Muscle layer of colon (tissue), 2 donors: ENCODE measurements at regions not wholly inside any gene's neighbourhood (a gene's known extent, or its start where the extent isn't known, plus 50 kb on each side); places are given as distances from the start of the nearest gene placed in this dataset.

Experiments used
- H3K27ac ChIP-seq: one replicate; pipeline ENCODE4 v1.7.0; 2013; ENCODE audit warnings: low read depth, mild to moderate bottlenecking, low read length, moderate library complexity
- H3K27me3 ChIP-seq, 2 donors: one replicate each; pipeline ENCODE4 v1.7.0; 2013; ENCODE audit warnings: low read length in 2 of 2, mild to moderate bottlenecking in 2 of 2; ENCODE audit not compliant: insufficient read depth in 2 of 2, control insufficient read depth in 1 of 2
- H3K36me3 ChIP-seq: one replicate; pipeline ENCODE4 v1.7.0; 2013; ENCODE audit warnings: mild to moderate bottlenecking, low read length; ENCODE audit not compliant: insufficient read depth
- H3K4me1 ChIP-seq: one replicate; pipeline ENCODE4 v1.7.0; 2013; ENCODE audit warnings: mild to moderate bottlenecking, low read length; ENCODE audit not compliant: insufficient read depth
- H3K4me3 ChIP-seq, 2 donors: one replicate each; pipeline ENCODE4 v1.7.0; 2013; ENCODE audit warnings: low read length in 2 of 2, low read depth in 1 of 2, mild to moderate bottlenecking in 1 of 2, moderate library complexity in 1 of 2
- H3K9ac ChIP-seq: one replicate; pipeline ENCODE4 v1.7.0; 2013; ENCODE audit warnings: low read length
- H3K9me3 ChIP-seq: one replicate; pipeline ENCODE4 v1.7.0; 2013; ENCODE audit warnings: mild to moderate bottlenecking, low read length
- donor health status: abdominal sarcoma.
- donor health status: Adenocarcinoma of cecum.

- H3K27me3 ChIP-seq, result no peaks in the 10 kb centered on the region
- H3K9me3 ChIP-seq, result no peaks in the 10 kb centered on the region
- H3K4me3 ChIP-seq, result no peak overlapping the region
- no peaks in the 10 kb centered on the region for H3K36me3 ChIP-seq
- H3K9ac ChIP-seq, result no peak overlapping the region
- H3K4me1 ChIP-seq, result peaks cover 10% of the 10 kb centered on the region
- H3K27ac ChIP-seq, result no peak overlapping the region
Measured at GRCh38 chr16:66131156-66131807, 235.2 kb upstream of the CDH5 start.

GRCh38 chr16:66130296-66130905 lies 236.1 kb upstream of the CDH5 start:
- Histone ChIP-seq H3K4me1 (peaks cover 6% of the 10 kb centered on the region), H3K9me3 (no peaks in the 10 kb centered on the region)

GRCh38 chr16:66129196-66129595 lies 237.3 kb upstream of the CDH5 start:
- Histone ChIP-seq H3K4me3 (no peak overlapping the region), H3K36me3 (no peaks in the 10 kb centered on the region), H3K27ac (no peak overlapping the region), H3K27me3 (no peaks in the 10 kb centered on the region), H3K4me1 (no peaks in the 10 kb centered on the region), H3K9me3 (no peaks in the 10 kb centered on the region), H3K9ac (no peak overlapping the region)

More at GRCh38 chr16:66130296-66130905, 236.1 kb upstream of the CDH5 start:
- Histone ChIP-seq H3K9ac (no peak overlapping the region), H3K27ac (no peak overlapping the region), H3K4me3 (no peak overlapping the region), H3K36me3 (no peaks in the 10 kb centered on the region), H3K27me3 (no peaks in the 10 kb centered on the region)

- H3K4me3 ChIP-seq, result no peak overlapping the region
- H3K9me3 ChIP-seq, result no peaks in the 10 kb centered on the region
- H3K36me3 ChIP-seq, result no peaks in the 10 kb centered on the region
- H3K27ac ChIP-seq, result no peak overlapping the region
- no peaks in the 10 kb centered on the region for H3K4me1 ChIP-seq
- no peak overlapping the region for H3K9ac ChIP-seq
- no peaks in the 10 kb centered on the region for H3K27me3 ChIP-seq
Measured at GRCh38 chr16:66128371-66128770, 238.1 kb upstream of the CDH5 start.

- Histone ChIP-seq H3K27ac (no peak overlapping the region), H3K36me3 (no peaks in the 10 kb centered on the region), H3K9ac (no peak overlapping the region), H3K4me1 (no peaks in the 10 kb centered on the region), H3K27me3 (no peaks in the 10 kb centered on the region), H3K4me3 (no peak overlapping the region), H3K9me3 (no peaks in the 10 kb centered on the region)
Measured at GRCh38 chr16:66127459-66128370, 238.8 kb upstream of the CDH5 start.

GRCh38 chr16:66121466-66121865 lies 245.0 kb upstream of the CDH5 start:
- no peak overlapping the region for H3K4me3 ChIP-seq
- no peaks in the 10 kb centered on the region for H3K4me1 ChIP-seq
- no peaks in the 10 kb centered on the region for H3K9me3 ChIP-seq
- H3K36me3 ChIP-seq, result no peaks in the 10 kb centered on the region
- H3K27ac ChIP-seq, result no peak overlapping the region
- H3K27me3 ChIP-seq, result no peaks in the 10 kb centered on the region
- no peak overlapping the region for H3K9ac ChIP-seq

- Histone ChIP-seq H3K4me3 (no peak overlapping the region), H3K27ac (no peak overlapping the region), H3K36me3 (no peaks in the 10 kb centered on the region), H3K9ac (no peak overlapping the region), H3K9me3 (no peaks in the 10 kb centered on the region), H3K4me1 (no peaks in the 10 kb centered on the region), H3K27me3 (no peaks in the 10 kb centered on the region)
Measured at GRCh38 chr16:66120656-66121055, 245.8 kb upstream of the CDH5 start.

GRCh38 chr16:66116163-66117002 lies 250.1 kb upstream of the CDH5 start:
- no peaks in the 10 kb centered on the region for H3K27me3 ChIP-seq
- H3K9me3 ChIP-seq, result no peaks in the 10 kb centered on the region
- no peaks in the 10 kb centered on the region for H3K36me3 ChIP-seq
- no peak overlapping the region for H3K4me3 ChIP-seq
- H3K4me1 ChIP-seq, result no peaks in the 10 kb centered on the region
- no peak overlapping the region for H3K9ac ChIP-seq
- no peak overlapping the region for H3K27ac ChIP-seq

GRCh38 chr16:66115373-66115772 lies 251.1 kb upstream of the CDH5 start:
- no peak overlapping the region for H3K9ac ChIP-seq
- H3K9me3 ChIP-seq, result no peaks in the 10 kb centered on the region
- H3K27me3 ChIP-seq, result no peaks in the 10 kb centered on the region
- no peak overlapping the region for H3K4me3 ChIP-seq
- H3K27ac ChIP-seq, result no peak overlapping the region
- no peaks in the 10 kb centered on the region for H3K4me1 ChIP-seq
- H3K36me3 ChIP-seq, result no peaks in the 10 kb centered on the region

- no peak overlapping the region for H3K4me3 ChIP-seq
- H3K9me3 ChIP-seq, result no peaks in the 10 kb centered on the region
- no peak overlapping the region for H3K27ac ChIP-seq
- no peaks in the 10 kb centered on the region for H3K4me1 ChIP-seq
- H3K27me3 ChIP-seq, result no peaks in the 10 kb centered on the region
- H3K36me3 ChIP-seq, result no peaks in the 10 kb centered on the region
- no peak overlapping the region for H3K9ac ChIP-seq
Measured at GRCh38 chr16:66113223-66113622, 253.3 kb upstream of the CDH5 start.

GRCh38 chr16:66109677-66110076 lies 256.8 kb upstream of the CDH5 start:
- Histone ChIP-seq H3K9me3 (no peaks in the 10 kb centered on the region), H3K27ac (no peak overlapping the region), H3K4me3 (no peak overlapping the region), H3K4me1 (no peaks in the 10 kb centered on the region), H3K36me3 (no peaks in the 10 kb centered on the region), H3K27me3 (no peaks in the 10 kb centered on the region), H3K9ac (no peak overlapping the region)
